HG02798 (cell line): ENCODE measurements at regions not wholly inside any gene's neighbourhood (a gene's known extent, or its start where the extent isn't known, plus 50 kb on each side); places are given as distances from the start of the nearest gene placed in this dataset.
"Not testable (repeated sequence)": the region's sequence is repeated elsewhere in the genome, so short reads cannot be mapped to it uniquely, and the experiment has no call there.

Experiments
- ATAC-seq: cut with Tn5 transposase; IDR thresholded peaks from one replicate; pipeline ENCODE4 v1.9.1; 2021; ENCODE audit warnings: mild to moderate bottlenecking; ENCODE audit not compliant: unreplicated experiment, poor library complexity

GRCh38 chr9:61953108-61953507 lies 763.3 kb downstream of the SPATA31A7 start:
- not testable (repeated sequence) for ATAC-seq

- ATAC-seq = not testable (repeated sequence)
Measured at GRCh38 chr9:61971635-61972034, 781.8 kb downstream of the SPATA31A7 start.

GRCh38 chr9:61974501-61974900 lies 784.7 kb downstream of the SPATA31A7 start:
- not testable (repeated sequence) for ATAC-seq

GRCh38 chr9:61976318-61976717 lies 786.5 kb downstream of the SPATA31A7 start:
- not testable (repeated sequence) for ATAC-seq

- ATAC-seq = not testable (repeated sequence)
Measured at GRCh38 chr9:61982727-61983126, 792.9 kb downstream of the SPATA31A7 start.

GRCh38 chr9:61983441-61983840 lies 793.6 kb downstream of the SPATA31A7 start:
- ATAC-seq = not testable (repeated sequence)

- not testable (repeated sequence) for ATAC-seq
Measured at GRCh38 chr9:61983954-61984353, 794.1 kb downstream of the SPATA31A7 start.

- ATAC-seq = not testable (repeated sequence)
Measured at GRCh38 chr9:61984513-61984912, 794.7 kb downstream of the SPATA31A7 start.

GRCh38 chr9:61992110-61992509 lies 802.3 kb downstream of the SPATA31A7 start:
- ATAC-seq = not testable (repeated sequence)

GRCh38 chr9:62032441-62032840 lies 842.6 kb downstream of the SPATA31A7 start:
- ATAC-seq = not testable (repeated sequence)

- not testable (repeated sequence) for ATAC-seq
Measured at GRCh38 chr9:62038260-62038659, 848.4 kb downstream of the SPATA31A7 start.

GRCh38 chr9:62058155-62058554 lies 868.3 kb downstream of the SPATA31A7 start:
- ATAC-seq = not testable (repeated sequence)

GRCh38 chr9:62071043-62071442 lies 881.2 kb downstream of the SPATA31A7 start:
- not testable (repeated sequence) for ATAC-seq

GRCh38 chr9:62073401-62073800 lies 883.6 kb downstream of the SPATA31A7 start:
- not testable (repeated sequence) for ATAC-seq

- not testable (repeated sequence) for ATAC-seq
Measured at GRCh38 chr9:62084245-62084644, 894.4 kb downstream of the SPATA31A7 start.

- not testable (repeated sequence) for ATAC-seq
Measured at GRCh38 chr9:62095714-62096345, 906.0 kb downstream of the SPATA31A7 start.

- peak; percentile 63 for ATAC-seq
Measured at GRCh38 chr9:62110486-62110885, 920.6 kb downstream of the SPATA31A7 start.

GRCh38 chr9:62116951-62117640 lies 927.3 kb downstream of the SPATA31A7 start:
- ATAC-seq = not testable (repeated sequence)

GRCh38 chr9:62119656-62120055 lies 929.8 kb downstream of the SPATA31A7 start:
- not testable (repeated sequence) for ATAC-seq

GRCh38 chr9:62125631-62126611 lies 936.1 kb downstream of the SPATA31A7 start:
- not testable (repeated sequence) for ATAC-seq
